GM12875 (cell line): ENCODE measurements at regions not wholly inside any gene's neighbourhood (a gene's known extent, or its start where the extent isn't known, plus 50 kb on each side); places are given as distances from the start of the nearest gene placed in this dataset.
"Not testable (repeated sequence)": the region's sequence is repeated elsewhere in the genome, so short reads cannot be mapped to it uniquely, and the experiment has no call there.

Source experiments
- H3K4me3 ChIP-seq: one replicate; pipeline ENCODE4 v1.5.1; 2011; ENCODE audit warnings: low read depth, low read length, control low read depth
- CTCF ChIP-seq: IDR thresholded peaks from 2 replicates; pipeline ENCODE4 v1.5.1; 2011; ENCODE audit warnings: low read depth, mild to moderate bottlenecking, control low read depth, inconsistent platforms, low read length, moderate library complexity, borderline replicate concordance; ENCODE audit not compliant: insufficient read depth

GRCh38 chr1:24268555-24268954, 50.6 kb upstream of the GRHL3 start:
- H3K4me3 ChIP-seq = not testable (repeated sequence)

GRCh38 chr1:24266998-24267397, 52.2 kb upstream of the GRHL3 start:
- TF ChIP-seq CTCF = no peak
- H3K4me3 ChIP-seq = no peak overlapping the region

- no peak overlapping the region for H3K4me3 ChIP-seq
- TF ChIP-seq CTCF = no peak
These were observed 52.7 kb upstream of the GRHL3 start for GRCh38 chr1:24266398-24266941.

GRCh38 chr1:24263746-24264145, 55.4 kb upstream of the GRHL3 start:
- H3K4me3 ChIP-seq = no peak overlapping the region
- no peak for TF ChIP-seq CTCF

GRCh38 chr1:24263211-24263610, 55.9 kb upstream of the GRHL3 start:
- H3K4me3 ChIP-seq = no peak overlapping the region
- no peak for TF ChIP-seq CTCF

GRCh38 chr1:24261977-24262376, 57.2 kb upstream of the GRHL3 start:
- TF ChIP-seq CTCF = no peak
- H3K4me3 ChIP-seq = no peak overlapping the region

GRCh38 chr1:24258735-24259424, 60.3 kb upstream of the GRHL3 start:
- no peak for TF ChIP-seq CTCF
- H3K4me3 ChIP-seq = no peak overlapping the region
